HepG2 (cell line): ENCODE measurements at regions not wholly inside any gene's neighbourhood (a gene's known extent, or its start where the extent isn't known, plus 50 kb on each side); places are given as distances from the start of the nearest gene placed in this dataset.
A peak's percentile ranks its signal among the peaks of the same experiment; 100 is the strongest.

ENCODE experiments used
- HHEX ChIP-seq: IDR thresholded peaks from 2 replicates; pipeline ENCODE4 v1.6.1; 2016; ENCODE audit warnings: control low read depth
- HOXA5 ChIP-seq: sonication (generic); formaldehyde crosslinking; IDR thresholded peaks from 2 replicates; pipeline ENCODE4 v1.4.0; 2020; ENCODE audit warnings: missing genetic modification reagents
- MED8 ChIP-seq: sonication (generic); formaldehyde crosslinking; IDR thresholded peaks from 2 replicates; pipeline ENCODE4 v1.8.1; 2023; ENCODE audit warnings: mild to moderate bottlenecking, missing genetic modification reagents; ENCODE audit not compliant: insufficient replicate concordance
- POGZ ChIP-seq: sonication (generic); formaldehyde crosslinking; IDR thresholded peaks from 2 replicates; pipeline ENCODE4 v1.4.0; 2020; ENCODE audit warnings: mild to moderate bottlenecking, missing genetic modification reagents
- RBM39 ChIP-seq: fragments of 200-400 bp; formaldehyde crosslinking; IDR thresholded peaks from one replicate; pipeline ENCODE4 v1.6.1; 2018; ENCODE audit warnings: antibody characterized with exemption, mild to moderate bottlenecking, low read depth, low read length; ENCODE audit not compliant: poor library complexity, severe bottlenecking
- TGIF2 ChIP-seq: IDR thresholded peaks from 2 replicates; pipeline ENCODE4 v1.6.1; 2016; ENCODE audit warnings: control low read depth, missing compliant biosample characterization
- ZFYVE20 ChIP-seq: sonication (generic); formaldehyde crosslinking; IDR thresholded peaks from 2 replicates; pipeline ENCODE4 v1.8.0; 2023; ENCODE audit warnings: low read depth, mild to moderate bottlenecking, moderate library complexity, missing genetic modification reagents, borderline replicate concordance
- ZMYM3 ChIP-seq: sonication (generic); formaldehyde crosslinking; IDR thresholded peaks from 2 replicates; pipeline ENCODE4 v1.5.1; 2020; ENCODE audit warnings: mild to moderate bottlenecking, missing genetic modification reagents
- ZNF256 ChIP-seq: sonication (generic); formaldehyde crosslinking; conservative IDR thresholded peaks from 2 replicates; pipeline ENCODE4 v1.4.0; 2020; ENCODE audit warnings: missing genetic modification reagents
- ZNF484 ChIP-seq: sonication (generic); formaldehyde crosslinking; IDR thresholded peaks from 2 replicates; pipeline ENCODE4 v1.5.1; 2020; ENCODE audit warnings: mild to moderate bottlenecking, low read depth, missing genetic modification reagents, borderline replicate concordance
- ZNF563 ChIP-seq: sonication (generic); formaldehyde crosslinking; IDR thresholded peaks from 2 replicates; pipeline ENCODE4 v1.8.0; 2022; ENCODE audit warnings: mild to moderate bottlenecking, moderate library complexity, missing genetic modification reagents
- ZNF775 ChIP-seq: sonication (generic); formaldehyde crosslinking; IDR thresholded peaks from 2 replicates; pipeline ENCODE4 v1.4.0; 2020; ENCODE audit warnings: missing genetic modification reagents, mild to moderate bottlenecking, moderate library complexity, borderline replicate concordance
- TF ChIP-seq, protein P1 (sequence below): sonication (generic); formaldehyde crosslinking; IDR thresholded peaks from 2 replicates; pipeline ENCODE4 v1.4.0; 2020; ENCODE audit warnings: missing genetic modification reagents, mild to moderate bottlenecking, borderline replicate concordance
- TF ChIP-seq, protein P2 (sequence below): sonication (generic); formaldehyde crosslinking; IDR thresholded peaks from 2 replicates; pipeline ENCODE4 v1.8.1; 2023; ENCODE audit warnings: missing genetic modification reagents, inconsistent platforms, borderline replicate concordance
- TF ChIP-seq, protein P3 (sequence below): sonication (generic); formaldehyde crosslinking; IDR thresholded peaks from 2 replicates; pipeline ENCODE4 v1.4.0; 2020; ENCODE audit warnings: missing genetic modification reagents, mild to moderate bottlenecking, borderline replicate concordance
- TF ChIP-seq, protein P4 (sequence below), 2 experiments: IDR thresholded peaks; 2 replicates each; pipeline ENCODE4 v1.6.1; 2011 to 2012; ENCODE audit warnings: low read length in 2 of 2, borderline replicate concordance in 1 of 2, low read depth in 1 of 2, mild to moderate bottlenecking in 1 of 2, moderate library complexity in 1 of 2
- TF ChIP-seq, protein P5 (sequence below): sonication (generic); formaldehyde crosslinking; IDR thresholded peaks from 2 replicates; pipeline ENCODE4 v1.8.0; 2022; ENCODE audit warnings: mild to moderate bottlenecking, missing genetic modification reagents, moderate library complexity

DNA sequence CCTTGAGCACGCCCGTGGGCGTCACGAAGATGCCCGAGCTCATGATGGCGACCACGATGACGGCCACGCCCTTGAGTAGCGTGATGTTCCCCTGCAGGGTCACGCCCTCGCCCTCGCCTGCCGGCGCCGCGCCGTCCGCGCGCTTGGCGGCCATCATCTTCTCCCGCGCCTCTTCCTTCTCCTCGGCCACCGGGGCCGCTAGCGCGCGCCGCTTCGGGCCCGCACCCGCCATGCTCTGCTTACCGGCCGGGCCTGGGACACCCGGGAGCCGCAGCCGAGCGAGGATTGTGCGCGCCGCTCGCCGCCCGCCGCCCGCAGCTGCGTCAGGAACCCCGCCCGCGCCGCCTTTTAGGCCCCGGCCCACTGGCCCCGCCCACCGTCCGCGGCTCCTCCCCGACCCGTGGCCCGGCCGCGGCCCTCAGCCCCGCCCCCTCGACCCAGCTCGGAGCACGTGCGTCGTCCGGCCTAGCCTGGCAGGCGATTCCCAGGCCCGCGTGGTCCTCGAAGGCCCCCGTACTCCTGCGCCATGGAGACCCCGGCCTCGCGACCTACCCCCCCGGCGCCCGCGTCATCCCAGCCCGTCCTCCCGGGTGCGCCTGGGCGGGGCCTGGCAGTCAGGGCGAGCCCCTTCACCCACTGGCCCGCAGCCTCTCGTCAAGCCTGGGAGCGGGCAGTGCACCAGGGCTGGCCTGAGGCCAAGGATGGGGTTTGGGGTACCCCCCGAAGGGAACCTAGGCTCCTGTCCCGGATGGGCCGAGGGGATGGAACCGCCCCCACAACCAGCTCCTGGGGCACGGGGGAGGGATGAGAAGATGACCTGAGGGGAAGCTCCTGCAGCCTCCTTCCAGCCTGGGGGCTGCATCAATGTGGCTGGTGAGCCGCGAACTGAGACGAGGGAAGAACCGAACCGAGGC, 79.0 kb upstream of the METTL9 start (continued):
- TF ChIP-seq, protein P1, sequence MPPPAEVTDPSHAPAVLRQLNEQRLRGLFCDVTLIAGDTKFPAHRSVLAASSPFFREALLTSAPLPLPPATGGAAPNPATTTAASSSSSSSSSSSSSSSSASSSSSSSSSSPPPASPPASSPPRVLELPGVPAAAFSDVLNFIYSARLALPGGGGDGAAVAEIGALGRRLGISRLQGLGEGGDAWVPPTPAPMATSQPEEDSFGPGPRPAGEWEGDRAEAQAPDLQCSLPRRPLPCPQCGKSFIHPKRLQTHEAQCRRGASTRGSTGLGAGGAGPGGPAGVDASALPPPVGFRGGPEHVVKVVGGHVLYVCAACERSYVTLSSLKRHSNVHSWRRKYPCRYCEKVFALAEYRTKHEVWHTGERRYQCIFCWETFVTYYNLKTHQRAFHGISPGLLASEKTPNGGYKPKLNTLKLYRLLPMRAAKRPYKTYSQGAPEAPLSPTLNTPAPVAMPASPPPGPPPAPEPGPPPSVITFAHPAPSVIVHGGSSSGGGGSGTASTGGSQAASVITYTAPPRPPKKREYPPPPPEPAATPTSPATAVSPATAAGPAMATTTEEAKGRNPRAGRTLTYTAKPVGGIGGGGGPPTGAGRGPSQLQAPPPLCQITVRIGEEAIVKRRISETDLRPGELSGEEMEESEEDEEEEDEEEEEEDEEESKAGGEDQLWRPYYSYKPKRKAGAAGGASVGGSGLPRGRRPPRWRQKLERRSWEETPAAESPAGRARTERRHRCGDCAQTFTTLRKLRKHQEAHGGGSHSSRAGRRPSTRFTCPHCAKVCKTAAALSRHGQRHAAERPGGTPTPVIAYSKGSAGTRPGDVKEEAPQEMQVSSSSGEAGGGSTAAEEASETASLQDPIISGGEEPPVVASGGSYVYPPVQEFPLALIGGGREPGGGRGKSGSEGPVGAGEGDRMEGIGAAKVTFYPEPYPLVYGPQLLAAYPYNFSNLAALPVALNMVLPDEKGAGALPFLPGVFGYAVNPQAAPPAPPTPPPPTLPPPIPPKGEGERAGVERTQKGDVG (CRISPR knock-in tag), result peak; percentile 97
- TF ChIP-seq ZNF563 (CRISPR knock-in tag), result peak; percentile 96; the same call in 1 of the 2 replicates
- peak; percentile 96; the same call in 1 of the 2 replicates for TF ChIP-seq ZNF484
- peak; percentile 99 for TF ChIP-seq HOXA5 (CRISPR knock-in tag)
- TF ChIP-seq HHEX (CRISPR knock-in tag), result 0 out of 2 replicates have a peak, but pooled peaks have one; percentile 31
- peak; percentile 99 for TF ChIP-seq ZNF256 (CRISPR knock-in tag)
- peak; percentile 85 for TF ChIP-seq ZMYM3 (CRISPR knock-in tag)
- peak; percentile 97 for TF ChIP-seq MED8 (CRISPR knock-in tag)
- TF ChIP-seq ZFYVE20 (CRISPR knock-in tag), result peak; percentile 98
- TF ChIP-seq, protein P2, sequence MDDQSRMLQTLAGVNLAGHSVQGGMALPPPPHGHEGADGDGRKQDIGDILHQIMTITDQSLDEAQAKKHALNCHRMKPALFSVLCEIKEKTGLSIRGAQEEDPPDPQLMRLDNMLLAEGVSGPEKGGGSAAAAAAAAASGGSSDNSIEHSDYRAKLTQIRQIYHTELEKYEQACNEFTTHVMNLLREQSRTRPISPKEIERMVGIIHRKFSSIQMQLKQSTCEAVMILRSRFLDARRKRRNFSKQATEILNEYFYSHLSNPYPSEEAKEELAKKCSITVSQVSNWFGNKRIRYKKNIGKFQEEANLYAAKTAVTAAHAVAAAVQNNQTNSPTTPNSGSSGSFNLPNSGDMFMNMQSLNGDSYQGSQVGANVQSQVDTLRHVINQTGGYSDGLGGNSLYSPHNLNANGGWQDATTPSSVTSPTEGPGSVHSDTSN (CRISPR knock-in tag), result peak; percentile 91
- TF ChIP-seq TGIF2 (CRISPR knock-in tag), result peak; percentile 98
- TF ChIP-seq, protein P3, sequence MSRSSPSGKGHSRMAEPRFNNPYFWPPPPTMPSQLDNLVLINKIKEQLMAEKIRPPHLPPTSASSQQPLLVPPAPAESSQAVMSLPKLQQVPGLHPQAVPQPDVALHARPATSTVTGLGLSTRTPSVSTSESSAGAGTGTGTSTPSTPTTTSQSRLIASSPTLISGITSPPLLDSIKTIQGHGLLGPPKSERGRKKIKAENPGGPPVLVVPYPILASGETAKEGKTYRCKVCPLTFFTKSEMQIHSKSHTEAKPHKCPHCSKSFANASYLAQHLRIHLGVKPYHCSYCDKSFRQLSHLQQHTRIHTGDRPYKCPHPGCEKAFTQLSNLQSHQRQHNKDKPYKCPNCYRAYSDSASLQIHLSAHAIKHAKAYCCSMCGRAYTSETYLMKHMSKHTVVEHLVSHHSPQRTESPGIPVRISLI (CRISPR knock-in tag), result peak; percentile 75
- TF ChIP-seq ZNF775 (CRISPR knock-in tag), result peak; percentile 73; the same call in 1 of the 2 replicates
- TF ChIP-seq, protein P4, sequence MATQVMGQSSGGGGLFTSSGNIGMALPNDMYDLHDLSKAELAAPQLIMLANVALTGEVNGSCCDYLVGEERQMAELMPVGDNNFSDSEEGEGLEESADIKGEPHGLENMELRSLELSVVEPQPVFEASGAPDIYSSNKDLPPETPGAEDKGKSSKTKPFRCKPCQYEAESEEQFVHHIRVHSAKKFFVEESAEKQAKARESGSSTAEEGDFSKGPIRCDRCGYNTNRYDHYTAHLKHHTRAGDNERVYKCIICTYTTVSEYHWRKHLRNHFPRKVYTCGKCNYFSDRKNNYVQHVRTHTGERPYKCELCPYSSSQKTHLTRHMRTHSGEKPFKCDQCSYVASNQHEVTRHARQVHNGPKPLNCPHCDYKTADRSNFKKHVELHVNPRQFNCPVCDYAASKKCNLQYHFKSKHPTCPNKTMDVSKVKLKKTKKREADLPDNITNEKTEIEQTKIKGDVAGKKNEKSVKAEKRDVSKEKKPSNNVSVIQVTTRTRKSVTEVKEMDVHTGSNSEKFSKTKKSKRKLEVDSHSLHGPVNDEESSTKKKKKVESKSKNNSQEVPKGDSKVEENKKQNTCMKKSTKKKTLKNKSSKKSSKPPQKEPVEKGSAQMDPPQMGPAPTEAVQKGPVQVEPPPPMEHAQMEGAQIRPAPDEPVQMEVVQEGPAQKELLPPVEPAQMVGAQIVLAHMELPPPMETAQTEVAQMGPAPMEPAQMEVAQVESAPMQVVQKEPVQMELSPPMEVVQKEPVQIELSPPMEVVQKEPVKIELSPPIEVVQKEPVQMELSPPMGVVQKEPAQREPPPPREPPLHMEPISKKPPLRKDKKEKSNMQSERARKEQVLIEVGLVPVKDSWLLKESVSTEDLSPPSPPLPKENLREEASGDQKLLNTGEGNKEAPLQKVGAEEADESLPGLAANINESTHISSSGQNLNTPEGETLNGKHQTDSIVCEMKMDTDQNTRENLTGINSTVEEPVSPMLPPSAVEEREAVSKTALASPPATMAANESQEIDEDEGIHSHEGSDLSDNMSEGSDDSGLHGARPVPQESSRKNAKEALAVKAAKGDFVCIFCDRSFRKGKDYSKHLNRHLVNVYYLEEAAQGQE (IDR thresholded peaks at IDR 0.05; ENCODE audit: borderline replicate concordance in 1 of 2, low read depth in 1 of 2, low read length in 2 of 2), result peak in 1 of 2 experiments; percentile 59; a peak in 1 of 4 replicates
- peak; percentile 5 for TF ChIP-seq RBM39
- TF ChIP-seq, protein P5, sequence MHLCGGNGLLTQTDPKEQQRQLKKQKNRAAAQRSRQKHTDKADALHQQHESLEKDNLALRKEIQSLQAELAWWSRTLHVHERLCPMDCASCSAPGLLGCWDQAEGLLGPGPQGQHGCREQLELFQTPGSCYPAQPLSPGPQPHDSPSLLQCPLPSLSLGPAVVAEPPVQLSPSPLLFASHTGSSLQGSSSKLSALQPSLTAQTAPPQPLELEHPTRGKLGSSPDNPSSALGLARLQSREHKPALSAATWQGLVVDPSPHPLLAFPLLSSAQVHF (CRISPR knock-in tag), result peak; percentile 99
- TF ChIP-seq POGZ (CRISPR knock-in tag), result peak; percentile 96
